Endothelial cell (in vitro differentiated cells): ENCODE measurements at regions not wholly inside any gene's neighbourhood (a gene's known extent, or its start where the extent isn't known, plus 50 kb on each side); places are given as distances from the start of the nearest gene placed in this dataset.

Source experiments
- DNase-seq: peaks from one replicate; pipeline ENCODE4 v3.0.0; 2021; ENCODE audit warnings: low spot score
- H3K27ac Mint-ChIP-seq: one replicate; pipeline ENCODE4 v1.8.0; 2021; ENCODE audit warnings: mixed read lengths, inconsistent platforms; ENCODE audit not compliant: unreplicated experiment
- H3K27me3 Mint-ChIP-seq: one replicate; pipeline ENCODE4 v1.8.0; 2021; ENCODE audit warnings: mild to moderate bottlenecking, moderate library complexity, mixed read lengths, inconsistent platforms; ENCODE audit not compliant: unreplicated experiment
- H3K36me3 Mint-ChIP-seq: one replicate; pipeline ENCODE4 v1.8.0; 2021; ENCODE audit warnings: mild to moderate bottlenecking, low read depth, mixed read lengths, inconsistent platforms; ENCODE audit not compliant: unreplicated experiment
- H3K4me1 Mint-ChIP-seq: one replicate; pipeline ENCODE4 v1.8.0; 2021; ENCODE audit warnings: mild to moderate bottlenecking, mixed read lengths, inconsistent platforms; ENCODE audit not compliant: unreplicated experiment
- H3K4me3 Mint-ChIP-seq: one replicate; pipeline ENCODE4 v1.8.0; 2021; ENCODE audit warnings: mild to moderate bottlenecking, mixed read lengths, inconsistent platforms; ENCODE audit not compliant: unreplicated experiment
- H3K9me3 Mint-ChIP-seq: one replicate; pipeline ENCODE4 v1.8.0; 2021; ENCODE audit warnings: mixed read lengths, inconsistent platforms; ENCODE audit not compliant: unreplicated experiment
- CTCF ChIP-seq: fragments of 200-600 bp; sonication (generic); IDR thresholded peaks from one replicate; pipeline ENCODE4 v1.5.0; 2021; ENCODE audit warnings: antibody characterized with exemption; ENCODE audit not compliant: unreplicated experiment

- Mint-ChIP-seq H3K27ac (no peak overlapping the region), H3K4me1 (no peaks in the 10 kb centered on the region), H3K27me3 (no peaks in the 10 kb centered on the region), H3K4me3 (no peak overlapping the region), H3K9me3 (peaks cover 5% of the 10 kb centered on the region), H3K36me3 (peaks cover 3% of the 10 kb centered on the region)
- DNase-seq, result no peak
- no peak for TF ChIP-seq CTCF
Observed at GRCh38 chr2:208970070-208970469, 453.8 kb upstream of the MAP2 start.

GRCh38 chr2:208977582-208977981 is 446.3 kb upstream of the MAP2 start:
- Mint-ChIP-seq H3K9me3 (no peaks in the 10 kb centered on the region), H3K27ac (no peak overlapping the region), H3K4me1 (no peaks in the 10 kb centered on the region), H3K36me3 (no peaks in the 10 kb centered on the region), H3K4me3 (no peak overlapping the region), H3K27me3 (no peaks in the 10 kb centered on the region)
- TF ChIP-seq CTCF, result no peak
- DNase-seq, result no peak

GRCh38 chr2:208978946-208979345 is 444.9 kb upstream of the MAP2 start:
- Mint-ChIP-seq H3K27me3 (no peaks in the 10 kb centered on the region), H3K36me3 (no peaks in the 10 kb centered on the region), H3K9me3 (no peaks in the 10 kb centered on the region), H3K27ac (no peak overlapping the region), H3K4me1 (no peaks in the 10 kb centered on the region), H3K4me3 (no peak overlapping the region)
- DNase-seq, result no peak
- no peak for TF ChIP-seq CTCF

- no peak overlapping the region for H3K4me3 Mint-ChIP-seq
- TF ChIP-seq CTCF, result no peak
- no peaks in the 10 kb centered on the region for H3K36me3 Mint-ChIP-seq
- H3K27ac Mint-ChIP-seq, result no peak overlapping the region
- no peaks in the 10 kb centered on the region for H3K9me3 Mint-ChIP-seq
- no peaks in the 10 kb centered on the region for H3K27me3 Mint-ChIP-seq
- no peaks in the 10 kb centered on the region for H3K4me1 Mint-ChIP-seq
- DNase-seq, result no peak
Observed at GRCh38 chr2:208980321-208980720, 443.5 kb upstream of the MAP2 start.

GRCh38 chr2:208982831-208983230 is 441.0 kb upstream of the MAP2 start:
- H3K4me1 Mint-ChIP-seq, result no peaks in the 10 kb centered on the region
- no peak for TF ChIP-seq CTCF
- H3K36me3 Mint-ChIP-seq, result no peaks in the 10 kb centered on the region
- no peaks in the 10 kb centered on the region for H3K9me3 Mint-ChIP-seq
- H3K27ac Mint-ChIP-seq, result no peak overlapping the region
- H3K27me3 Mint-ChIP-seq, result no peaks in the 10 kb centered on the region
- no peak overlapping the region for H3K4me3 Mint-ChIP-seq
- no peak for DNase-seq
